ENCODE measurements at regions not wholly inside any gene's neighbourhood (a gene's known extent, or its start where the extent isn't known, plus 50 kb on each side); places are given as distances from the start of the nearest gene placed in this dataset.
"Not testable (repeated sequence)": the region's sequence is repeated elsewhere in the genome, so short reads cannot be mapped to it uniquely, and the experiment has no call there.

- no peaks in the 10 kb centered on the region for H3K27me3 ChIP-seq (ENCODE audit: control insufficient read depth, low read length)
- H4K20me1 ChIP-seq (ENCODE audit: control insufficient read depth, insufficient read depth, low read depth, low read length), result no peaks in the 10 kb centered on the region
- H3K27ac ChIP-seq (ENCODE audit: low read depth, low read length), result no peak overlapping the region
- no peaks in the 10 kb centered on the region for H3K79me2 ChIP-seq (ENCODE audit: control insufficient read depth, low read length)
- no peak overlapping the region for H3K4me2 ChIP-seq (ENCODE audit: low read length)
- no peaks in the 10 kb centered on the region for H3K9me3 ChIP-seq (ENCODE audit: control insufficient read depth, insufficient read depth, low read length)
- H3K36me3 ChIP-seq (ENCODE audit: control insufficient read depth, low read length), result no peaks in the 10 kb centered on the region
- TF ChIP-seq EZH2phosphoT487 (IDR thresholded peaks at IDR 0.05; ENCODE audit: borderline replicate concordance, low read length) (no peak), CTCF (IDR thresholded peaks at IDR 0.05; ENCODE audit: low read depth, low read length, poor library complexity, severe bottlenecking) (no peak)
- no peaks in the 10 kb centered on the region for H3F3A ChIP-seq (ENCODE audit: control insufficient read depth, insufficient read depth)
- no peak overlapping the region for H3K4me3 ChIP-seq (ENCODE audit: low read length)
- no peaks in the 10 kb centered on the region for H3K9me2 ChIP-seq (replicated peaks; ENCODE audit: control insufficient read depth, low read length)
- no peaks in the 10 kb centered on the region for H3K4me1 ChIP-seq (ENCODE audit: control insufficient read depth, low read length)
Observed at GRCh38 chr2:142710336-142710735, 167.1 kb upstream of the KYNU start.

GRCh38 chr2:142707318-142707717, 170.1 kb upstream of the KYNU start:
- Histone ChIP-seq H3K9me3 (ENCODE audit: control insufficient read depth, insufficient read depth, low read length) (no peaks in the 10 kb centered on the region), H3K27ac (ENCODE audit: low read depth, low read length) (no peak overlapping the region), H3F3A (ENCODE audit: control insufficient read depth, insufficient read depth) (no peaks in the 10 kb centered on the region), H3K79me2 (ENCODE audit: control insufficient read depth, low read length) (no peaks in the 10 kb centered on the region), H3K36me3 (ENCODE audit: control insufficient read depth, low read length) (no peaks in the 10 kb centered on the region), H4K20me1 (ENCODE audit: control insufficient read depth, insufficient read depth, low read depth, low read length) (no peaks in the 10 kb centered on the region), H3K4me1 (ENCODE audit: control insufficient read depth, low read length) (no peaks in the 10 kb centered on the region), H3K4me2 (ENCODE audit: low read length) (no peak overlapping the region), H3K27me3 (ENCODE audit: control insufficient read depth, low read length) (no peaks in the 10 kb centered on the region), H3K9me2 (replicated peaks; ENCODE audit: control insufficient read depth, low read length) (no peaks in the 10 kb centered on the region), H3K4me3 (ENCODE audit: low read length) (no peak overlapping the region)
- no peak for TF ChIP-seq EZH2phosphoT487 (IDR thresholded peaks at IDR 0.05; ENCODE audit: borderline replicate concordance, low read length)
- TF ChIP-seq CTCF (IDR thresholded peaks at IDR 0.05; ENCODE audit: low read depth, low read length, poor library complexity, severe bottlenecking), result no peak

- H3K4me1 ChIP-seq (ENCODE audit: control insufficient read depth, low read length); H3K27me3 ChIP-seq (ENCODE audit: control insufficient read depth, low read length); H3K4me3 ChIP-seq (ENCODE audit: low read length); H3F3A ChIP-seq (ENCODE audit: control insufficient read depth, insufficient read depth); H3K9me2 ChIP-seq (replicated peaks; ENCODE audit: control insufficient read depth, low read length); H4K20me1 ChIP-seq (ENCODE audit: control insufficient read depth, insufficient read depth, low read depth, low read length); H3K36me3 ChIP-seq (ENCODE audit: control insufficient read depth, low read length); H3K27ac ChIP-seq (ENCODE audit: low read depth, low read length); H3K9me3 ChIP-seq (ENCODE audit: control insufficient read depth, insufficient read depth, low read length); H3K79me2 ChIP-seq (ENCODE audit: control insufficient read depth, low read length); H3K4me2 ChIP-seq (ENCODE audit: low read length): not testable (repeated sequence)
Observed at GRCh38 chr2:142702397-142702796, 175.1 kb upstream of the KYNU start.

GRCh38 chr2:142695350-142696257, 181.9 kb upstream of the KYNU start:
- not testable (repeated sequence) for H3K4me1 ChIP-seq (ENCODE audit: control insufficient read depth, low read length); H4K20me1 ChIP-seq (ENCODE audit: control insufficient read depth, insufficient read depth, low read depth, low read length); H3K4me2 ChIP-seq (ENCODE audit: low read length); H3K27ac ChIP-seq (ENCODE audit: low read depth, low read length); H3K9me3 ChIP-seq (ENCODE audit: control insufficient read depth, insufficient read depth, low read length); H3F3A ChIP-seq (ENCODE audit: control insufficient read depth, insufficient read depth); H3K79me2 ChIP-seq (ENCODE audit: control insufficient read depth, low read length); H3K27me3 ChIP-seq (ENCODE audit: control insufficient read depth, low read length); H3K4me3 ChIP-seq (ENCODE audit: low read length); H3K36me3 ChIP-seq (ENCODE audit: control insufficient read depth, low read length); H3K9me2 ChIP-seq (replicated peaks; ENCODE audit: control insufficient read depth, low read length)

All from DOHH2 (cell line).